GM18909 (cell line): ENCODE measurements at regions not wholly inside any gene's neighbourhood (a gene's known extent, or its start where the extent isn't known, plus 50 kb on each side); places are given as distances from the start of the nearest gene placed in this dataset.
"Not testable (repeated sequence)": the region's sequence is repeated elsewhere in the genome, so short reads cannot be mapped to it uniquely, and the experiment has no call there.

Experiments
- ATAC-seq: cut with Tn5 transposase; IDR thresholded peaks from one replicate; pipeline ENCODE4 v1.9.1; 2021; ENCODE audit warnings: mild to moderate bottlenecking; ENCODE audit not compliant: unreplicated experiment, poor library complexity

GRCh38 chr3:175940243-175940642 is 1081.1 kb downstream of the NAALADL2 start:
- no peak for ATAC-seq

GRCh38 chr3:175937367-175937766 is 1078.2 kb downstream of the NAALADL2 start:
- ATAC-seq: not testable (repeated sequence)

DNA sequence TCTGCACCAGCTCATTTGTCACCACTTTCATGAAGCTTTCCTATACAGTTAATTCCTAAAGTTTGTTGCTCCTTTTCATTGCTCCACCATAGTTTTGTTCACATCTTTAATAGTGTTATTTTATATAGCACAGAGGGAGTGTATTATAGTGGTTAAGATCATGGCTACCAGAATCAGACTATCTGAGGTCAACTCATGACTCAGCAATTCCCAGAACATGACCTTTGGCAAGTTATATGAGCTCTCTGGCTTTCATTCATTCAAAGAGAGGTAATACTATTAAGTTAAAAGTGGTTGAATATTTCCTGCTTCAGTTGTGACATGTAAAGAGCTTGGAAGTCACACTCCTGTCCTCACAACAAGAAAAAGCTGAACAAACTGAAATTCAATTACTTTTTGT is 1073.5 kb downstream of the NAALADL2 start:
- no peak for ATAC-seq

- no peak for ATAC-seq
Measured at GRCh38 chr3:175919133-175919532, 1060.0 kb downstream of the NAALADL2 start.

GRCh38 chr3:175916191-175916934 is 1057.2 kb downstream of the NAALADL2 start:
- ATAC-seq: no peak

DNA sequence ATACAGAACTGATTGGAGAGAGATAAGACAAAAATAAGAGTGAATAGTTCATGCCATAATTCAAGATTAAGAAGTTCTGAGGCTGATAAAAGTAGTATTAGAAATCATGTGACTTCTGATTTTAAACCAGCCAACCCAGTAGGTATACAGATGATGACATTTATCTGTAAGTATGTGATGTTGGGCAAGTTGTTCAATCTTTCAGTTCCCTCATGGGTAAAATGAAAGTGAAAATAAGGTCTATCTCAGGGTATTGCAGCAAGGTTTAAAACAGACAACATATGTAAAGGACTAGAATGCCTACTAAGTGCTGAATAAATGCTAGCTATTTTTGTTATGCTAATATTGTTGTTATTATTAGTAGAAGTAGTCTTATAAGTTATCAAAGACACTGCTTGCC is 1055.7 kb downstream of the NAALADL2 start:
- ATAC-seq: no peak

GRCh38 chr3:175913286-175913685 is 1054.2 kb downstream of the NAALADL2 start:
- ATAC-seq: no peak

DNA sequence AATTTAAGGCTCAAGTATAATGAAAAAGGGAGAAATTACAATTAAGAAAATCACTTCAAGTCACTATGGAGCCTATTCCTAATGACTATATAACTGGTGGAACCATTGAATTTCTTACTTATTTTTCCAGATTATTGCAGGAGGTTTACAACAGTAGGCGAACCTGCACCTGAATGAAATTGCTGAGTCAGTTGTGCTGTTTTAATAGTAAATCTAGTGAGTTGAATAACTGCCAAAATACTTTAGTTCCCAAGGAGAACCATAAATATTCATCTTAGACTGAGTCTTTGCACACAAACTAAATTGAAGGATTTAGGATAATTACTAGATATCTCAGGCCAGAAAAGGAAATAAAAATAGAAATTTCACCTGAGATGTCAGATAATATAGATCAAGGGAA is 1052.8 kb downstream of the NAALADL2 start:
- ATAC-seq: no peak

DNA sequence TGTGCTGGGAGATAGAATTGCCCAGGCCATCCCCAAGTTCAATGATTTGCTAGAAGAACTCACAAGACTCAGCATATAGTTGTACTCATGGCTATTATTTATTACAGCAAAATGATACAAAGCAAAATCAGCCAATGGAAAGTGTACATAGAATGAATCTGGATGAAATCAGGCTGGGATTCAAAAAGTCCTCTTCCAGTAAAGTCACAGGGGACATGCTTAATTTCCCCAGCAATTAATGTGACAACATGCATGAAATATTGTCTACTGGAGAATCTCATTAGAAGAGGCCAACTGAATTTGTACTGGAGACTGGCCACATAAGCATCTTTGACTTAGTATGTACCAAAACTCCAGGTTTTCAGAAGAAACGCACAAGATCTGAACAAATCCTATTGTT is 1043.1 kb downstream of the NAALADL2 start:
- ATAC-seq: no peak

- ATAC-seq: no peak
Measured at GRCh38 chr3:175898194-175898593, 1039.1 kb downstream of the NAALADL2 start.

DNA sequence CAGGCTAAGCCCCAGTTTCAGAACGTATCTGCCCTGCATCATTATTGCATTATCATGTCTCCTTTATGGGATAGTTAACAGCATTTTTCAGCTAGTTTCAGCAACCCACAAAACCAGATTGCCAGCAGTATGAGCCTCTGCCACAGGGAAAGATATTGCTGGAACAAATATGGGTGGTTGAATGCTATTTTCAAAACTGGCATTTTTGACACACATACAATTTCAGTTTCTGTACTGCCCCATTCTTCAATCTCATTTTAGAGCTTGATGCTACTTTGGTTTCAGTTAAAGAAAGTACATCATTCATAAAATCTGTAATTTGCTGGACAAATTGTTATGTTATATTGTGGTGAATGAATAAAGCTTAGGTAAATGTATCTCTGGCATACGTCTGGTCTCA is 1037.5 kb downstream of the NAALADL2 start:
- no peak for ATAC-seq

DNA sequence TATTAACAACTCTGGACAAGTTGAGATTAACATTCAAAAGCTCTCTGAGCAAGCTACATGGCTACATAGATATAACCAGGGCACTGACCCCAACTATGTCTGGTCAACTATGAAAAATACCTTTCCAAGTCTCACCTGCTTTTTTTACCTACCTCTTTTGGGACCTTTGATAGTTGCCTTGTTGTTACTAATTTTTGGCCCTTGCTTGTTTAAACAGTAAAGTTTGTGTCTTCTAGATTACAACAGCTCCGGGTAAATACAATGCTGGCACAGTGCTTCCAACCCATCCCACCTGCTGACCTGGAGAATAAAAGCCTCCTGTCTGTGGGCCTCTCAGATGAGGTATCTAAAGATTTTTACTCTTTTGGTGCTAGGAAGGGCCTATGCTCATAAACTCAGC is 1036.6 kb downstream of the NAALADL2 start:
- no peak for ATAC-seq

DNA sequence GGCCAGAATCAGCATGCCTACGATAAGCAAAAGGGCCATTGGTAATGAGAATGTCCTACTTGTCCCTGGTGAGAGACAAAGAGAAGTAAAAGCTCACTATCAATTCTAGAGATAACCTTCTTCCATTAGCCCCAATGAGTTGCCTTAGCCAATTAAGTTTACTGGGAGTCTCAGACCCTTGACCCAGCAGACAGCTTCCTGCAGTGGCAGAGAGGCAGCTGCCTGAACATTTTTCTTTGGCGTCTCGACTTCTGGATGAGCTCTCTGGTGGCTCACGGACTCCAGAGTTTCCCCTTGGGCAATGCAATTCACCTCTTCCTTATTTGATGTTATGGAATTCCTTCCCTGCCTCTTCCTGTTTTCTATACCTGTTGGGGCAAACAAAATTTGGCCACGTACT is 1034.4 kb downstream of the NAALADL2 start:
- no peak for ATAC-seq

GRCh38 chr3:175890066-175890465 is 1030.9 kb downstream of the NAALADL2 start:
- no peak for ATAC-seq

GRCh38 chr3:175885231-175885766 is 1026.2 kb downstream of the NAALADL2 start:
- no peak for ATAC-seq

DNA sequence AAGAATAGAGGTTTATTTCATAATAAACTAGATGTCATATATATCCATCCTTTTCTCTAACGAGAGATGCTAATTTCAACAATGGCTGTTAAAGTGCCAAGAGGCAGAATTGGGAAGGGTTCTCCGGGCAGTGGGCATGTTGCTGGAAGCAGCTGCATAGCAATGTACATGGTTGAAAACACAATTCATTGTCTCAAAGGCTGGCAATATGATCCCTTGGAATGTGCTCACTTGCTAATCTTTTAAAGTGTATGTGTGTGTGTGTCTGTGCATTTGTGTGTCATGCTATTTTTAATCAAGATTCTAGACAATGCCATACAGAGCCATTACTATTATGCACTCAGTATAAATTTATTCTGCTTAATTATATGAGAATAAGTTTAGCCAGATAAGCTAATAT is 1020.3 kb downstream of the NAALADL2 start:
- no peak for ATAC-seq

- ATAC-seq: no peak
Measured at GRCh38 chr3:175869404-175869803, 1010.3 kb downstream of the NAALADL2 start.

DNA sequence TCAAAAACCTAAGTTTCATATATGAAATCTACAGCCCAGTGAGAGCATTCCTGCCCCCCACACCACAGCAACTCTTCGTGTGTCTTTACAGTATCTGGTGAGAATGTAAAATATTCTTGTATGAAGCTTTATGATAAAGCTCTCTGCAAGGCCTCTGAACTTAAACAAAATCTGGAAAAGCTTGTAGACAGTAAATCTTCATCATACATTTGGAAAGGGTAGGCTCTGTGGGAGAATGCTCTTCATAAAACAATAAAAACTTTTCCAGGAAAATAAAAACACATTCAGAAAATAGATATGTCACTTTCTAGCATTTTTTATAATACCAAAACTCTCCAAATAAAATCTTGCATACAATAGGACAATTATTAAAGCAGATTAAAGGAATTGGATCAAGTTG is 1009.5 kb downstream of the NAALADL2 start:
- ATAC-seq: no peak

GRCh38 chr3:175865724-175866123 is 1006.6 kb downstream of the NAALADL2 start:
- no peak for ATAC-seq

DNA sequence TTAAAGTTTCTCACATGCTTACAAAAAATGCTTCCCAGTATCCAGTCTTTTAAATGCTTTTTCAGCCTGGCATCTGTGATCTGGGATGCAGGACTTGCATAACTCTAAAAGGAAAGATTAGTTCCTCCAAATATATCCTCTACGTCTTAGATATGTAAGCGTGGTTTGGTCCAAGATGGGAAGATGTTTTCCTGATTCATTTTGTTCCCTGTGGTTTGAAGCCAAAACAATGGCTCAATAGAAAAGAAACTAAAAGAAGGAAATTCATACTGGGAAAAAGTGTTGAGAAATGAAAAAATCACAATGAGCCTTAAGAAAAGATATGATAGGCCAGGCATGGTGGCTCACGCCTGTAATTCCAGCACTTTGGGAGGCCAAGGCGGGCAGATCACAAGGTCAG is 1002.8 kb downstream of the NAALADL2 start:
- ATAC-seq: no peak
